GM19035 (cell line): ENCODE measurements at regions not wholly inside any gene's neighbourhood (a gene's known extent, or its start where the extent isn't known, plus 50 kb on each side); places are given as distances from the start of the nearest gene placed in this dataset.
"Not testable (repeated sequence)": the region's sequence is repeated elsewhere in the genome, so short reads cannot be mapped to it uniquely, and the experiment has no call there.

Experiments
- ATAC-seq: cut with Tn5 transposase; IDR thresholded peaks from one replicate; pipeline ENCODE4 v1.9.1; 2021; ENCODE audit not compliant: unreplicated experiment

GRCh38 chr20:12555849-12556248, 452.9 kb upstream of the SPTLC3 start:
- not testable (repeated sequence) for ATAC-seq

GRCh38 chr20:12557224-12557623, 451.5 kb upstream of the SPTLC3 start:
- ATAC-seq = no peak

GRCh38 chr20:12564979-12565378, 443.8 kb upstream of the SPTLC3 start:
- no peak for ATAC-seq

- ATAC-seq = no peak
These were observed 442.2 kb upstream of the SPTLC3 start for GRCh38 chr20:12566596-12566995.

DNA sequence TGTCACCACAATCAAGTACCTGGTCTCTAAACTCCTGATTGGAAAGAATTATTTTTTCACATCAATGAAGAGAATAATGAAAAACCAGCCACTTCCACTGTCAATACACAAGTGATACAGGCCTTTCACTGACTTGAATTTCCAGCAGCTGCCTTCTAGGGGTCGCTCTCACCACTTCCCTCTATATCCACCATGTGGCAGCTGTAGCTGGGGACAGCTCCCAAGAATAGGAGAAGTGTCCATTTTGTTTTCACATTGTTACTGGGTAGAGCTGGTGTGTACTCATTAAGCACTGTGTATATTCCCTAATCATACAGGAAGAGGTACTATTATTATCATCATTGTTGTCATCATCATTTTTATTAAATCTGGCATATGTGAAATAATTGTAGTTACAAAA, 438.4 kb upstream of the SPTLC3 start:
- ATAC-seq = no peak

GRCh38 chr20:12573442-12573841, 435.3 kb upstream of the SPTLC3 start:
- no peak for ATAC-seq

GRCh38 chr20:12575352-12576095, 433.2 kb upstream of the SPTLC3 start:
- no peak for ATAC-seq

GRCh38 chr20:12577213-12577612, 431.6 kb upstream of the SPTLC3 start:
- ATAC-seq = no peak

DNA sequence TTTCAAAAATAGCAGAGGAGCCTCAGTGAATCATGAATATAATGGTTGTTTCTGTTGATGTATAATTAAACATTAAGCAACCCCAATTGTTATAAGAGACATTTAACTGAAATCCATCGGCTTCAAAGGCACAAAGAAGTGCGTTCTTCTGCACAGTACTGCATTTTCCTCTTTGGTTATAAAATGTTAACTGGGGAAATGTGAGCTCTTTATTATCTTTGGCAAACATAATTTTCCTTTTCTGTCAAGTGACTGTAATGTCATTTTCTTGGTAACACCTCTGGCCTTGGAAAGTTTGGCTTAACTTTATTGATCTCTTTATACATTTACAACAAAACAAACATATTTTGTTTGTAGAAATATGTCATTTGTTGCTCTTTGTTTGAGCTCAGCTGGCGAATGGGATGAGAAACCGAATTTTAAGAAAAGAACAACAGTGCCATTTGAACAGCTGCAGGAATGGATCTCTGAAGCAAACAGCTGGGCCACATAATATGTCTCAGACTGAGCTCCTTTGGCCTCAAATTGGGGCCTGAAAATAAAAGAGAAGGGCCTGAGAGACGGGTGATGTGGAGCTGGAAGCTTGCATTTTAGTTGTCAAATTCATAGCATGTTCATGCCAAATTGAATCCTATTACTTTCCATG, 427.0 kb upstream of the SPTLC3 start:
- no peak for ATAC-seq

GRCh38 chr20:12582710-12583109, 426.1 kb upstream of the SPTLC3 start:
- not testable (repeated sequence) for ATAC-seq

- ATAC-seq = no peak
These were observed 416.8 kb upstream of the SPTLC3 start for GRCh38 chr20:12591949-12592470.

DNA sequence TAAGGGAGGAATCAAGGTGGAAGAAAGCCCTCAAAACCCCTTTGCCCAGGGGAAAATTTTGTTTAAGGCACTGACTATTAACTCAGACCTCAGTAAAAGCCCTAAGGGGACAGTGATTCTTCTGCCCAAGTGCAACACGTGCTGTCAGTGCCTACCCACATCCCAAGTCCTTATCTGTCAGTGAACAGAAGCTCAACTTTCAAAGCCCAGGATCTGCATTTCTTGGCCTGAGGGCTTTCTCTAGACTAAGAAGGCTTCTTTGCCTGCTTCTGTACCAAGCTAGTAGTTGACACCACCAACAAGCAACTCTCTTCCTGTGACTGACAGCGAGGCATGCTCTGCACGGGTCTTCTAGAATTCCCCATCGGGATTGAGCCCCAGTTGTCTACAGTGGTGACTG, 416.0 kb upstream of the SPTLC3 start:
- no peak for ATAC-seq

GRCh38 chr20:12593342-12593873, 415.4 kb upstream of the SPTLC3 start:
- no peak for ATAC-seq

DNA sequence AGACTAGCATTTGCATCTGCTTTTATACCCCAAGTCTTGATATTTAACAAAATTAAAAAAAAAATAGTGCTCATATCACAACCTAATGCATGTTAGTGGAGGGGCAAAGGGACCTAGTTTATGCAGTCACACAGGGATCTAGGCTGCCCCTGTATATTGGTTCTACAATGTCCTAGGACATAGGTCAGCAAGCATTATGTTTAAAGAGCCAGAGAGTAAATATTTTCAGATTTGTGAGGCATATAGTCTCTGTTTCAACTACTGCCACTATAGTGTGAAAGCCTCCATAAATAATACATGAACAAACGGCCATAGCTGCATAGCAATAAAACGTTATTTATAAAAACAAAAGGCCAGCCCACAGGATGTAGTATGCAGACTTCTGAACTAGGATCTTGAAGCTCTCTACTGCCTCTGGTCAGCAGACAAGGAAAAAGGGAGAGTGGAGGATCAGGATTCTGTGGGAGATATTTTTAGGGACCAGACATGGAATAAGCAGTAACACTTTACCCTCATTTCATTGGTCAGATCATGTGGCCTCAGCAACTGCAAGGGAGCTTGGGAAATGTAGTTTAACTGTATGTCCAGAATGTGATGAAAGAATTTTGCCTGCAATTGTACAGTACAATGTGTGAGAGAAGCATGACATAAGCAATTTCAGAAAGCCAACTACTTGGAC, 414.2 kb upstream of the SPTLC3 start:
- ATAC-seq = no peak

GRCh38 chr20:12595841-12596240, 412.9 kb upstream of the SPTLC3 start:
- ATAC-seq = no peak

GRCh38 chr20:12596863-12597262, 411.9 kb upstream of the SPTLC3 start:
- no peak for ATAC-seq

DNA sequence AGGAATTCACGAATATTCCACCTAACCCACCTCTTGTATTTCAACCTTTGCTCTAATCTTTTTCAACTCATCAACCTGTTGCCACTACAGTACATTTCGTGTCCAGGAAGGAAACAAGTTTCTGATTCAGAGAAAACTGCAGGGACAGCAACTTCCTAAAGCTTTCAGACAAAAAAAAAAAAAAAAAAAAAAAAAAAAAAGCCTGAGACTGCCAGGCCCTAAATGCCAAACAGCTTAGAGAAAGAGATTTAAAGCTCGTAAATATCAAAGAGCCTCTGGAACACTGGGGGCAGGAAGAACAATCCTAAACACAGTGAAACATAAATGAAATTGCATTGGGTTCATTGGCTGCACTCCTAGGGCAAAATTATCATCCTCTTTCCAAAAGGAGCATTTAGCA, 411.2 kb upstream of the SPTLC3 start:
- ATAC-seq = no peak

DNA sequence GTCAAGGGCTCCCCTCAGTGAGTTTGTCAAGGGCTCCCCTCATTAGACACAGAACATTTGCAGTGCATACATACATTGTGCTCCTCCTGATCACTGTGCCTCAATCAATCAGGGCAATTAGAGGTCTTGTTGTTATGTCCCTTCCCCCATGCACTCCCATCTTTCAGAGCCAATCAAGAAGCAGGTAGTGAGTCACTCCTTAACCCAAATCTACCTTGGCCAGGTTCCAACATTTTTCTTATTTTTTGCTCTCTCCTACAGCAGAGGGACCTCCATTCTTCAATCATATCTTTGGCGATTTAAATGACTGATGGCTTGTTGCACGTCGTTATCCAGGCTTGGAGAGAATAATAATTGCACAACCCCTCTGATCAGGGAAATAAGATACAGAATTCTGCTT, 409.9 kb upstream of the SPTLC3 start:
- ATAC-seq = no peak

DNA sequence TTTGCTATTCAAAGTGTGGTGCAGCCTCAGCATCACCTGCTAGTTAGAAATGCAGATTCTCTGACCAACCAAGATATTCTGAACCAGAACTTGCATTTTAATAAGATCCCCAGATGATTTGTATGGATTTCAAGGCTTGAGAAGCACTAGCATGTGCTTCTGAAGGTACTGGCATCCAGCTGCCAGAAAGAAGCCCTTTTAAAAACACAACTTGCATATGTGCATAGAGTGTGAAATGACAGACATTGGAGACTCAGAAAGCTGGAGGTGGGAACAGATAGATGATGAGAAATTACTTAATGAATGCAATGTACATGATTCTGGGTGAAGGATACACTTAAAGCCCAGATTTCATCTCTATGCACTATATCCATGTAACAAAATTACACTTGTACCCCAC, 409.3 kb upstream of the SPTLC3 start:
- ATAC-seq = no peak

DNA sequence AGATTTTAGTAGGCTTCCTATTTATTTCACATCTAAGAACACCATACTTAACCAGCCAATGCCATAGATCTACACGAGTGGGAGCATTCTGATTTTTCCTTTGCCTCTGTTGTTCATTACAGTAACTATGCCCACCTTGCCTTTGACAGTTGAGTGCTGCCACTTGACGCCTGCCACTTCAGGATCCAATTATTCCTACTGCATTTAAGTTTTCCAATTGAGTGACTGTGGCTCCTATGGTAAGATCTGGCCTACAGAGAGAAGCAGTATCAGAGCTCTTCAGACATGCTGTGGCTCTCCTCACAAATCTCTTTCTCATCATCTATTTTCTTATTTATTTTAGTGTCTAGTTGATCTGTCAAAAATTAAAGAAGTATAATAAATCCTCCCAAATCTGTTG, 403.0 kb upstream of the SPTLC3 start:
- no peak for ATAC-seq

DNA sequence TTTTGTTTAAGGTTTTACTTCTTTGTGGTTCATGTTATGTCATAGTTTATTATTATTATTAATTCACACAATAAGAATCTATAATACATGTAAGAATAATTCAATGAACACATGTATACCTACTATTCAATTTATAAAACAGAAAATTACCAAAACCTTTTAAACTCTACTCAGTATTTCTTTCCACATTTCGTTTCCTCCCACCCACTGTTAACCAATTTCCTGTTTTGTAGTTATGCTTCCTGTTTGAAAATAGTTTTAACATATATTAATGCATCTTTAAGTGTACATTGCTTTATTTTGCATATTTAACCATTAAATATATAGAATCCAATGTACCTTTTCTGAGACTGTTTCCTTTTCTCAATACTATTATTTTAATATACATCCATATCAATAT, 397.9 kb upstream of the SPTLC3 start:
- ATAC-seq = no peak

GRCh38 chr20:12614764-12615163, 394.0 kb upstream of the SPTLC3 start:
- no peak for ATAC-seq
